NCI-H1694 treated with DMSO at 0.1 percent for 48 hours (cell line): ENCODE measurements at regions not wholly inside any gene's neighbourhood (a gene's known extent, or its start where the extent isn't known, plus 50 kb on each side); places are given as distances from the start of the nearest gene placed in this dataset.
"Not testable (repeated sequence)": the region's sequence is repeated elsewhere in the genome, so short reads cannot be mapped to it uniquely, and the experiment has no call there.

Source experiments
- DNase-seq: peaks from one replicate; lab custom pipeline; 2025; lab: John Stamatoyannopoulos, UW

GRCh38 chr1:219352961-219353651 lies 179.4 kb downstream of the LYPLAL1 start:
- DNase-seq: no peak

- DNase-seq: no peak
Measured at GRCh38 chr1:219350172-219350931, 176.7 kb downstream of the LYPLAL1 start.

DNA sequence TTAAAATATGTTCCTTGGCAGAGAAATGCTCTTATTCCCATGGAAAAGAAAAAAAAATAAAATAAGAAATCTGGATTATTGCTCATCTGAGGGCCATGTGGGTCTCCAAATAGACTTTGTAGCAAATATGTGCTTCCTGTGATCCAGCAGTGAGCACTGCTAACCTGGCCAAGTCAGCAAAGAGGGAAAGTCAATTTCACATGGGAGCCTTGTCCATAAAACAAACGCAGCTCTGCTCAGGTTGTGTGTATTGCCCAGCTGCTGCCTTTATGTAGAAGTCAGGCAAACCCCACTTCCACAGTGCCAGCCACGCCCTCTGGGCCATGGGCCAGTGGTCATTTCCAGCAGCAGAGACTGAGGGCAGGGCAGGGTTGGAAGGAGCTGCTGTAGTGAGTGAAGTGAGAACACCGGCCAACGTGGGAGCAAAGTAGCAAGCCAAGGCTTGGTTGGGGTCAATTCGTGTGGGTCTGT lies 174.3 kb downstream of the LYPLAL1 start:
- no peak for DNase-seq

DNA sequence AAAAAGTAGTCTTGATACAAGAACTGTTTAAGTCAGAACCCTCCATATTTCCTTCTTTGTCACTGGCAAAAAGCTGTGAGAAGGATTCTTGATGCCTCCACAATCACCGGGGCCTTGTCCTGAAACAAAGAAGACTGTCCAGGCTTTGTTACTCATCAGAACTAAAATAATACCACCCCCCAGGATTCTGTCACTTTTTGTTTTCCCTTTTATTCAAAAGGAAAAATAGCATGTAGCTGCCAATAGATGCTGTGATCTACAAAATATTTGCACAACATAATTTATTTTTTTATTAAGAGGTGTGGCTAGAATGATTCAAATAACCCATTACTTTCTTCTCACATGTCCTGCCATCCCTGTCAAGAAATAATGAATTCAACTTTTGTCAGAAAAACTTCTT lies 173.7 kb downstream of the LYPLAL1 start:
- DNase-seq: no peak

- DNase-seq: no peak
Measured at GRCh38 chr1:219345953-219346352, 172.3 kb downstream of the LYPLAL1 start.

- no peak for DNase-seq
Measured at GRCh38 chr1:219342836-219343235, 169.2 kb downstream of the LYPLAL1 start.

- no peak for DNase-seq
Measured at GRCh38 chr1:219340796-219341195, 167.1 kb downstream of the LYPLAL1 start.

DNA sequence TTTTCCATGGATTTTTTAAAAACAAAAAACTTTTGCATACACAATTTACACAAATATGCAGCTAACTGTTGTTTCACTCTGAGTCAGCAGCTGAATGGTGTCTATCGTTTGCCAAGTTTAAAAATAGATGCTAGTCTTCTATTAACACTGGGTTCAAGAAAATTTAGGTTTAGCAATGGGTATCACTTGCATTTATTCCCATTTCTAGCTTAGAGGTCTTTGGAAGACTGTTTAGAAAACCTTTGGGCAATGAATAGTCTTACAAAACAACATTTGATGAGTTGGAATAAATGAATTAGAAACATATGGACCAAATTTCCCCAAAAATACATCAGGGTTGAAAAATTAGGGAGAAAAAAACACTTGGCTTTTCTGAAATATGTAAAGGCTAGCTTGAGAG lies 165.8 kb downstream of the LYPLAL1 start:
- no peak for DNase-seq

GRCh38 chr1:219337588-219337987 lies 163.9 kb downstream of the LYPLAL1 start:
- no peak for DNase-seq

DNA sequence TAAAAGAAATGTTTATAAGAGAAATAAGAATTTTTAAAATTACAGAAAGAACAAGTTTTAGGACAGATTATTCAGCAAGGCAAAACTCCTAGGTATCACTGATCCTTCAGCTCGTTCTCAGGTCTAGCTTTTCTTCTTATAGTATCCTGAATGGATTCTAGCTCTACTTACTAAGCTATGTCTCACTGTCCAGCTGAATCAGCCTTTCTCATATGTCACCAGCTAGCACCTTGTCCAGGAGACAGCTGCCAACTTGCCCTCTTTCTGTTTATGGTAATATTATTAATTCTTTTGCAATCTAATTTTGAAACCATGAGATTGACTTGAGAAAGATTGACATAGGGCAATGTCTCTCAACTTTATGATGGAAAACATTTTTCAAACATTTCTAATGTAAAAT lies 159.9 kb downstream of the LYPLAL1 start:
- no peak for DNase-seq

- DNase-seq: no peak
Measured at GRCh38 chr1:219331424-219331823, 157.7 kb downstream of the LYPLAL1 start.

DNA sequence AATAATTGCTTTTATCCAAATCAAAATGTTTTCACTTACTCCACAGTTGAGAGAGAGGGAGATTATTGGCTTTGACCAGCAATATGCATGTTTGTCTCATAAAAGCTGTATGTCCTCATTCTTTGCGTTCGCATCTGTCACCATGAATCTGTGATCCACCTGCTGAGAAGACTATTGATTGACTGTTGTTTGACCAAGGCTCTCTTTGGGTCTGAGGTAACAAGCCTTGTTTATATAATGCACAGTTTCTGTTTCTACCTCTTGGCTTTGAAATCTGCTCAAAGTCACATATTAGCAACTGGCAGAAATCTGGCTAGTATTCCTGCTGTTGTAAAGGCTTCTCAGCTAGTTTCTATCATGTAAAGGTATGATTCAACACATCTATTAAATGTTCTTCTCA lies 157.0 kb downstream of the LYPLAL1 start:
- DNase-seq: no peak

GRCh38 chr1:219330001-219330400 lies 156.3 kb downstream of the LYPLAL1 start:
- DNase-seq: no peak

- no peak for DNase-seq
Measured at GRCh38 chr1:219329578-219329977, 155.9 kb downstream of the LYPLAL1 start.

DNA sequence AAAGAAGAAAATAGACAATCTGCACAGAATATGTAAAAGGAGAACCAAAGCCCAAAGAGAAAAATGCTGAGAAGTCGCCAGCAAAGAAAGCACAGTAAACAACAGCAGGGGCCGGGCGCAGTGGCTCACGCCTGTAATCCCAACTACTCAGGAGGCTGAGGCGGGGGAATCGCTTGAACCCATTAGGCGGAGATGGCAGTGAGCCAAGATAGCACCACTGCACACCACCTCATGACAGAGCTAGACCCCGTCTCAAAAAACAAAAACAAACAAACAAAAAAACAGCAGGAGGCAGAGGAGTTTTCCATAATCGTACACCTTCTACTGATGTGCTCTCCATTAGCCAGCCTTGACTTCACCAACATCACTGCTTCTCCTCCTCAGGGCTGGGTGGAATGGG lies 153.2 kb downstream of the LYPLAL1 start:
- DNase-seq: no peak

DNA sequence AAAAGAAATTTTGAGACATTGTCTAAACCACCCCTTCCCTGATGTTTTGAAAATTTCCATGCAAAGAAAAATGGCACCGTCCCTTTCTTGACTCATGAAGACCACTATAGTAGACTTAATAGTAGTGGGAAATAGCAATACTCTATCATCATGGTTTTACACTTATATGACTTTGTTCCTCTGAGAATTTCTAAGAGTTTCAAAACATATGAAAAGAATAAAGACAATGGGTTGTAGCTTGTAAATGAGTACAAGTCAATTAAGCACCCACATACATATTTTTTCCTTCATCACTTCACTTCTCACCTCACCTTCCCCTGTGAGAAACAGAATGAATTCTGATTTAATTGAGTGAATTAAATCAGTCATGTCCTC lies 151.7 kb downstream of the LYPLAL1 start:
- DNase-seq: no peak

DNA sequence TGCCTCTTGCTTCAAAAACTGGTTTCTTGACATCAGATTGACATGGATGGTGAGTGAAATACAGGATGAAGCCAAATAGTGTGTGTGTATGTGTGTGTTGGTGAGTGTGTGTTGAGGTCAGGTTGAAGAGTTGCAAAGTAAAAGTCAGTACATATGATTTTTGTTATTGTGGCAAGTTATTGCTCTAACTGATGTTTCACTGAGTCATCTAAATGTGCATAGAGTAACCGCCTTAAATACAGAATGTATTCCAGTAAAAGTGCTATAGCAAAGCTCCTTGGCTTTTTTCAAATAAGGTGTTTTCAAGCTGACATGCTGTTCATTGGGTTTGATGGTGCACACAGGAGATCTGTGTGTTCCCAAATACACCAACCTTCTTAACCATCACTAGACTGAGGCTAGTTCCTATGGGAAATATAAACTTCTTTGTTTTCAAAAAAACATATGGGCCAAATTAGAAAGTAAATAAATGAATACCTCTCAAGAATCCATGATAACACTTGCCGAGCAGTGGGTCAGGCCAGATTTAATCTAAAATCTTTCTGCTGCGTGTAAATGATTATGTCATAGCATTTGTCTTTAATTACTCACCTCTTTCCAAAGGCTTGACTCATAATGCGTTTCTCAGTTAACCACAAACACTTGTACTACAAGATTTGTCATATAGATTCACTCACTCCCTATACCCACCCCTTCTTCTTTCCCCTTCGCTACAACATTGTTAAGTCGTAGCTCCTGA lies 151.1 kb downstream of the LYPLAL1 start:
- no peak for DNase-seq

- DNase-seq: no peak
Measured at GRCh38 chr1:219324171-219324570, 150.5 kb downstream of the LYPLAL1 start.

- DNase-seq: no peak
Measured at GRCh38 chr1:219323426-219323825, 149.7 kb downstream of the LYPLAL1 start.

DNA sequence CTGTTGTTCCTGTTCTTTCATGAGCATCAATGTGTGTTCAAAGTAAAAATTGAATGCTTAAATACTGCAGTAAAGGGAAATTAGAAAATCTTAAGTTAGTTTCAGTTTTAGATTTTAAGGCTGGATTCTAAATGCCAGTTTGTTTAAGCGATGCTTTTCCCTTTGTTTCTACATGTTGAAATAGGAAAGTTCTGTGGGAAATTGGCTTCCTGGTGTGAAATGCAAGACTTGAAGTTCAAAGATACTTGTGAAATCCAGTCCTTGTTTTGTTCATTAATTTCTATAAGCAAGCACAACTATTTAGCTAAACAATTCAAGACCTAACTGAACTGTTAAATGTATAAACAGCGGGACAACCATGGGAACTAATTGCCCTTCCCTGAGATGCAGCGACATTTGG lies 149.1 kb downstream of the LYPLAL1 start:
- no peak for DNase-seq

DNA sequence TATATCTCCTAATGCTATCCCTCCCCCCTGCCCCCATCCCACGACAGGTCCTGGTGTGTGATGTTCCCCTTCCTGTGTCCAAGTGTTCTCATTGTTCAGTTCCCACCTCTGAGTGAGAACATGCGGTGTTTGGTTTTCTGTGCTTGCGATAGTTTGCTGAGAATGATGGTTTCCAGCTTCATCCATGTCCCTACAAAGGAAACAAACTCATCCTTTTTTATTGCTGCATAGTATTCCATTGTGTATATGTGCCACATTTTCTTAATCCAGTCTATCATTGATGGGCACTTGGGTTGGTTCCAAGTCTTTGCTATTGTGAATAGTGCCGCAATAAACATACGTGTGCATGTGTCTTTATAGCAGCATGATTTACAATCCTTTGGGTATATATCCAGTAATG lies 146.9 kb downstream of the LYPLAL1 start:
- not testable (repeated sequence) for DNase-seq

GRCh38 chr1:219318826-219319225 lies 145.1 kb downstream of the LYPLAL1 start:
- DNase-seq: no peak

DNA sequence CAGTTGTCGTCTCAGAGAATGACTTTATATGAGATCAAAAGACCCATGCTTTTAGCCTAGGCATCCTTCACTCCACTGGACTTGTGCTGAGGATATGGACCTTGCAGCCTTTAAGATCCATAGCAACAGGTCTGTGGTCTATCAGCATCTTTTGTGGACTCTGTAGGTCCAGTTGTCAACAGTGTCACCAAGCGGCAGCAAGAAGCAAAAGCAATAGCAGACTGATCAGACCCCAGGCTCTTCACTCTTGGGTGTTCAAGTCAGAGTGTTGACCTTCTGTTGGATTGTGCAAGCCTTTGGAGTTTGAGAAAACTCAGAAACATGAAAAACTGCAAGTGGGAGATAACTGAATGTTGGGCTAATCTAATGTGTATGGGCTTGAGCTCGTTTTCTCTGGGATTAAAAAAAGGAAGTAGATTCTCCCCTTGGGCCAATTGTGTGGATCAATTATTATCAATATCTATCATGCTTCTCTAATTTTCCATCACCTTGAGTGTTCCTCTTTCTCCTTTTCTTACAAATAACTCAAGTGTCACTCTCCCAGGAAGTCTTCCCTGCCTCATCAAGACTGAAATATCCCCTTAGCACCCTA lies 144.2 kb downstream of the LYPLAL1 start:
- DNase-seq: no peak
